ENCODE measurements at regions not wholly inside any gene's neighbourhood (a gene's known extent, or its start where the extent isn't known, plus 50 kb on each side); places are given as distances from the start of the nearest gene placed in this dataset.

- no peak for DNase-seq (ENCODE audit: low read depth)
- Histone ChIP-seq H3K4me1 (ENCODE audit: control insufficient read depth, insufficient read depth, low read length) (no peaks in the 10 kb centered on the region), H3K27me3 (replicated peaks; ENCODE audit: control insufficient read depth, insufficient read depth, low read length) (no peaks in the 10 kb centered on the region), H3K4me3 (ENCODE audit: low read length) (no peak overlapping the region), H3K36me3 (ENCODE audit: control insufficient read depth, insufficient read depth, low read length, severe bottlenecking) (no peaks in the 10 kb centered on the region), H3K9me3 (ENCODE audit: control insufficient read depth, low read length) (no peaks in the 10 kb centered on the region), H3K9ac (ENCODE audit: low read length) (no peak overlapping the region)
Observed at GRCh38 chr11:81174646-81175330, 1558.9 kb downstream of the FAM181B start.

GRCh38 chr11:81165164-81165563 lies 1568.5 kb downstream of the FAM181B start:
- Histone ChIP-seq H3K9ac (ENCODE audit: low read length) (no peak overlapping the region), H3K4me1 (ENCODE audit: control insufficient read depth, insufficient read depth, low read length) (no peaks in the 10 kb centered on the region), H3K9me3 (ENCODE audit: control insufficient read depth, low read length) (no peaks in the 10 kb centered on the region), H3K36me3 (ENCODE audit: control insufficient read depth, insufficient read depth, low read length, severe bottlenecking) (no peaks in the 10 kb centered on the region), H3K4me3 (ENCODE audit: low read length) (no peak overlapping the region), H3K27me3 (replicated peaks; ENCODE audit: control insufficient read depth, insufficient read depth, low read length) (no peaks in the 10 kb centered on the region)
- DNase-seq (ENCODE audit: low read depth) = no peak

GRCh38 chr11:81159900-81160299 lies 1573.8 kb downstream of the FAM181B start:
- no peak overlapping the region for H3K4me3 ChIP-seq (ENCODE audit: low read length)
- H3K36me3 ChIP-seq (ENCODE audit: control insufficient read depth, insufficient read depth, low read length, severe bottlenecking) = no peaks in the 10 kb centered on the region
- H3K27me3 ChIP-seq (replicated peaks; ENCODE audit: control insufficient read depth, insufficient read depth, low read length) = no peaks in the 10 kb centered on the region
- no peak overlapping the region for H3K9ac ChIP-seq (ENCODE audit: low read length)
- H3K9me3 ChIP-seq (ENCODE audit: control insufficient read depth, low read length) = no peaks in the 10 kb centered on the region
- H3K4me1 ChIP-seq (ENCODE audit: control insufficient read depth, insufficient read depth, low read length) = no peaks in the 10 kb centered on the region
- no peak for DNase-seq (ENCODE audit: low read depth)

GRCh38 chr11:81135570-81135969 lies 1598.1 kb downstream of the FAM181B start:
- Histone ChIP-seq H3K4me1 (ENCODE audit: control insufficient read depth, insufficient read depth, low read length) (no peaks in the 10 kb centered on the region), H3K4me3 (ENCODE audit: low read length) (no peak overlapping the region), H3K27me3 (replicated peaks; ENCODE audit: control insufficient read depth, insufficient read depth, low read length) (no peaks in the 10 kb centered on the region), H3K36me3 (ENCODE audit: control insufficient read depth, insufficient read depth, low read length, severe bottlenecking) (no peaks in the 10 kb centered on the region), H3K9ac (ENCODE audit: low read length) (no peak overlapping the region), H3K9me3 (ENCODE audit: control insufficient read depth, low read length) (no peaks in the 10 kb centered on the region)
- DNase-seq (ENCODE audit: low read depth) = no peak

GRCh38 chr11:81129618-81130017 lies 1604.0 kb downstream of the FAM181B start:
- Histone ChIP-seq H3K27me3 (replicated peaks; ENCODE audit: control insufficient read depth, insufficient read depth, low read length) (no peaks in the 10 kb centered on the region), H3K4me3 (ENCODE audit: low read length) (no peak overlapping the region), H3K36me3 (ENCODE audit: control insufficient read depth, insufficient read depth, low read length, severe bottlenecking) (no peaks in the 10 kb centered on the region), H3K4me1 (ENCODE audit: control insufficient read depth, insufficient read depth, low read length) (no peaks in the 10 kb centered on the region), H3K9me3 (ENCODE audit: control insufficient read depth, low read length) (no peaks in the 10 kb centered on the region), H3K9ac (ENCODE audit: low read length) (no peak overlapping the region)
- DNase-seq (ENCODE audit: low read depth) = no peak

GRCh38 chr11:81112718-81113117 lies 1620.9 kb downstream of the FAM181B start:
- H3K4me1 ChIP-seq (ENCODE audit: control insufficient read depth, insufficient read depth, low read length) = no peaks in the 10 kb centered on the region
- no peak overlapping the region for H3K9ac ChIP-seq (ENCODE audit: low read length)
- H3K9me3 ChIP-seq (ENCODE audit: control insufficient read depth, low read length) = no peaks in the 10 kb centered on the region
- H3K4me3 ChIP-seq (ENCODE audit: low read length) = no peak overlapping the region
- H3K27me3 ChIP-seq (replicated peaks; ENCODE audit: control insufficient read depth, insufficient read depth, low read length) = no peaks in the 10 kb centered on the region
- no peaks in the 10 kb centered on the region for H3K36me3 ChIP-seq (ENCODE audit: control insufficient read depth, insufficient read depth, low read length, severe bottlenecking)
- DNase-seq (ENCODE audit: low read depth) = no peak

- DNase-seq (ENCODE audit: low read depth) = no peak
- Histone ChIP-seq H3K27me3 (replicated peaks; ENCODE audit: control insufficient read depth, insufficient read depth, low read length) (no peaks in the 10 kb centered on the region), H3K4me3 (ENCODE audit: low read length) (no peak overlapping the region), H3K4me1 (ENCODE audit: control insufficient read depth, insufficient read depth, low read length) (no peaks in the 10 kb centered on the region), H3K9ac (ENCODE audit: low read length) (no peak overlapping the region), H3K36me3 (ENCODE audit: control insufficient read depth, insufficient read depth, low read length, severe bottlenecking) (no peaks in the 10 kb centered on the region), H3K9me3 (ENCODE audit: control insufficient read depth, low read length) (no peaks in the 10 kb centered on the region)
Observed at GRCh38 chr11:81104051-81104450, 1629.6 kb downstream of the FAM181B start.

GRCh38 chr11:81098471-81098870 lies 1635.2 kb downstream of the FAM181B start:
- no peaks in the 10 kb centered on the region for H3K27me3 ChIP-seq (replicated peaks; ENCODE audit: control insufficient read depth, insufficient read depth, low read length)
- no peaks in the 10 kb centered on the region for H3K36me3 ChIP-seq (ENCODE audit: control insufficient read depth, insufficient read depth, low read length, severe bottlenecking)
- DNase-seq (ENCODE audit: low read depth) = no peak
- no peak overlapping the region for H3K9ac ChIP-seq (ENCODE audit: low read length)
- no peaks in the 10 kb centered on the region for H3K4me1 ChIP-seq (ENCODE audit: control insufficient read depth, insufficient read depth, low read length)
- H3K4me3 ChIP-seq (ENCODE audit: low read length) = no peak overlapping the region
- H3K9me3 ChIP-seq (ENCODE audit: control insufficient read depth, low read length) = no peaks in the 10 kb centered on the region

- no peak overlapping the region for H3K4me3 ChIP-seq (ENCODE audit: low read length)
- H3K9ac ChIP-seq (ENCODE audit: low read length) = no peak overlapping the region
- H3K36me3 ChIP-seq (ENCODE audit: control insufficient read depth, insufficient read depth, low read length, severe bottlenecking) = no peaks in the 10 kb centered on the region
- no peak for DNase-seq (ENCODE audit: low read depth)
- no peaks in the 10 kb centered on the region for H3K9me3 ChIP-seq (ENCODE audit: control insufficient read depth, low read length)
- peaks cover 3% of the 10 kb centered on the region for H3K27me3 ChIP-seq (replicated peaks; ENCODE audit: control insufficient read depth, insufficient read depth, low read length)
- no peaks in the 10 kb centered on the region for H3K4me1 ChIP-seq (ENCODE audit: control insufficient read depth, insufficient read depth, low read length)
Observed at GRCh38 chr11:81092522-81092921, 1641.1 kb downstream of the FAM181B start.

GRCh38 chr11:81089242-81089641 lies 1644.4 kb downstream of the FAM181B start:
- no peak overlapping the region for H3K9ac ChIP-seq (ENCODE audit: low read length)
- no peak for DNase-seq (ENCODE audit: low read depth)
- no peaks in the 10 kb centered on the region for H3K4me1 ChIP-seq (ENCODE audit: control insufficient read depth, insufficient read depth, low read length)
- H3K9me3 ChIP-seq (ENCODE audit: control insufficient read depth, low read length) = peaks cover 4% of the 10 kb centered on the region
- H3K36me3 ChIP-seq (ENCODE audit: control insufficient read depth, insufficient read depth, low read length, severe bottlenecking) = no peaks in the 10 kb centered on the region
- peaks cover 7% of the 10 kb centered on the region for H3K27me3 ChIP-seq (replicated peaks; ENCODE audit: control insufficient read depth, insufficient read depth, low read length)
- H3K4me3 ChIP-seq (ENCODE audit: low read length) = no peak overlapping the region

GRCh38 chr11:81080476-81080875 lies 1639.6 kb upstream of the TENM4 start:
- Histone ChIP-seq H3K9me3 (ENCODE audit: control insufficient read depth, low read length) (peaks cover 10% of the 10 kb centered on the region), H3K36me3 (ENCODE audit: control insufficient read depth, insufficient read depth, low read length, severe bottlenecking) (no peaks in the 10 kb centered on the region), H3K27me3 (replicated peaks; ENCODE audit: control insufficient read depth, insufficient read depth, low read length) (no peaks in the 10 kb centered on the region), H3K4me1 (ENCODE audit: control insufficient read depth, insufficient read depth, low read length) (no peaks in the 10 kb centered on the region), H3K9ac (ENCODE audit: low read length) (no peak overlapping the region), H3K4me3 (ENCODE audit: low read length) (no peak overlapping the region)
- no peak for DNase-seq (ENCODE audit: low read depth)

GRCh38 chr11:81072273-81072672 lies 1631.4 kb upstream of the TENM4 start:
- H3K9ac ChIP-seq (ENCODE audit: low read length) = no peak overlapping the region
- DNase-seq (ENCODE audit: low read depth) = no peak
- H3K9me3 ChIP-seq (ENCODE audit: control insufficient read depth, low read length) = no peaks in the 10 kb centered on the region
- no peaks in the 10 kb centered on the region for H3K27me3 ChIP-seq (replicated peaks; ENCODE audit: control insufficient read depth, insufficient read depth, low read length)
- H3K36me3 ChIP-seq (ENCODE audit: control insufficient read depth, insufficient read depth, low read length, severe bottlenecking) = no peaks in the 10 kb centered on the region
- no peak overlapping the region for H3K4me3 ChIP-seq (ENCODE audit: low read length)
- H3K4me1 ChIP-seq (ENCODE audit: control insufficient read depth, insufficient read depth, low read length) = no peaks in the 10 kb centered on the region

Measured in adipocyte (in vitro differentiated cells).